ENCODE measurements at regions not wholly inside any gene's neighbourhood (a gene's known extent, or its start where the extent isn't known, plus 50 kb on each side); places are given as distances from the start of the nearest gene placed in this dataset.

GRCh38 chr10:57605948-57606485 lies 661.7 kb downstream of the IPMK start:
- no peak for ATAC-seq
- no peaks in the 10 kb centered on the region for H3K27me3 Mint-ChIP-seq (ENCODE audit: insufficient read depth, low read depth, poor library complexity)
- no peaks in the 10 kb centered on the region for H3K36me3 ChIP-seq (ENCODE audit: insufficient read depth)
- no peaks in the 10 kb centered on the region for H3F3A ChIP-seq (replicated peaks; ENCODE audit: low read depth)
- no peak overlapping the region for H3K27ac Mint-ChIP-seq
- H2AFZ ChIP-seq = no peak overlapping the region
- no peaks in the 10 kb centered on the region for H3K9me3 Mint-ChIP-seq
- H3K4me2 ChIP-seq = no peak overlapping the region
- no peaks in the 10 kb centered on the region for H3K9me2 ChIP-seq (ENCODE audit: insufficient read depth)
- no peaks in the 10 kb centered on the region for H3K27me3 ChIP-seq (ENCODE audit: insufficient read depth)
- peaks cover 4% of the 10 kb centered on the region; the same call in 2 of the 3 replicates for H3K4me1 Mint-ChIP-seq
- no peaks in the 10 kb centered on the region for H3K79me2 ChIP-seq (replicated peaks; ENCODE audit: insufficient read depth)
- H4K20me1 ChIP-seq (replicated peaks; ENCODE audit: insufficient read depth) = no peaks in the 10 kb centered on the region
- no peak for DNase-seq (ENCODE audit: low spot score)
- no peak overlapping the region for H3K4me3 ChIP-seq
- H3K27ac ChIP-seq (ENCODE audit: low read depth) = no peak overlapping the region
- no peak overlapping the region for H3K4me3 Mint-ChIP-seq
- H3K4me1 ChIP-seq (ENCODE audit: insufficient read depth) = no peaks in the 10 kb centered on the region
- no peaks in the 10 kb centered on the region for H3K36me3 Mint-ChIP-seq (ENCODE audit: low read depth)
- TF ChIP-seq CTCF (conservative IDR thresholded peaks at IDR 0.05; ENCODE audit: low read depth in 2 of 2) (no peak), REST (IDR thresholded peaks at IDR 0.05; ENCODE audit: unreplicated experiment) (no peak), POLR2AphosphoS5 (IDR thresholded peaks at IDR 0.05; ENCODE audit: low read depth) (no peak), JUNB (IDR thresholded peaks at IDR 0.05; ENCODE audit: unreplicated experiment) (no peak), EZH2phosphoT487 (IDR thresholded peaks at IDR 0.05; ENCODE audit: unreplicated experiment) (no peak), STAT1 (IDR thresholded peaks at IDR 0.05; ENCODE audit: unreplicated experiment) (no peak), EZH2 (IDR thresholded peaks at IDR 0.05; ENCODE audit: low read depth, unreplicated experiment) (no peak), ETS1 (IDR thresholded peaks at IDR 0.05) (no peak), ZNF462 (CRISPR knock-in tag; IDR thresholded peaks at IDR 0.05) (no peak), ZNF331 (CRISPR knock-in tag; IDR thresholded peaks at IDR 0.05; ENCODE audit: low read depth) (no peak), NANOG (IDR thresholded peaks at IDR 0.05; ENCODE audit: borderline replicate concordance) (no peak)
